GM12865 (cell line): ENCODE measurements at regions not wholly inside any gene's neighbourhood (a gene's known extent, or its start where the extent isn't known, plus 50 kb on each side); places are given as distances from the start of the nearest gene placed in this dataset.
A peak's percentile ranks its signal among the peaks of the same experiment; 100 is the strongest.
"Not testable (repeated sequence)": the region's sequence is repeated elsewhere in the genome, so short reads cannot be mapped to it uniquely, and the experiment has no call there.

Experiments used
- DNase-seq: peaks from one replicate; pipeline ENCODE4 v3.0.0; 2010; ENCODE audit warnings: low read depth
- H3K4me3 ChIP-seq: 2 replicates; pipeline ENCODE4 v1.5.1; 2011; ENCODE audit warnings: mild to moderate bottlenecking, low read depth, low read length, control low read depth
- CTCF ChIP-seq: IDR thresholded peaks from 2 replicates; pipeline ENCODE4 v1.5.1; 2011; ENCODE audit warnings: low read length, control low read depth, low read depth, inconsistent platforms; ENCODE audit not compliant: insufficient read depth; ENCODE audit errors: missing control alignments

GRCh38 chr4:175087145-175087544, 169.0 kb downstream of the ADAM29 start:
- H3K4me3 ChIP-seq, result no peak overlapping the region
- no peak for DNase-seq
- TF ChIP-seq CTCF, result no peak

- DNase-seq, result no peak
Measured at GRCh38 chr4:175090116-175090515, 172.0 kb downstream of the ADAM29 start.

DNA sequence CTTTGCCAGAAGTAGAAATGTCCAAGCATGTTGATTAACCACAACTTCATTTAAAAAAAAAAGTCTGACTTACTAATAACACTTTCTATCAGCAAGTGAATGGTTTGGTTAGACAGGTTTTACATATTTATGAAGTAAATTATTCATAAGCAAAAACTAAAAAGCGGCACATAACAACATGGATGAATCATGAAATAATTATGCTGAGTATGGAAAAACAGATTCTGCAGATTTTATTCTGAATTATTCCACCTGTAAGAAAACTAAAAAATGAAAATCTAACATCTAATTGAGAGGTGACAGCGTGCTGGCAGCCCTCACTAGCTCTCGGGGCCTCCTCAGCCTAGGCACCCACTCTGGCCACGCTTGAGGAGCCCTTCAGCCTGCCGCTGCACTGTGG, 173.5 kb downstream of the ADAM29 start:
- no peak overlapping the region for H3K4me3 ChIP-seq
- no peak for DNase-seq
- no peak for TF ChIP-seq CTCF

More at GRCh38 chr4:175090116-175090515, 172.0 kb downstream of the ADAM29 start:
- H3K4me3 ChIP-seq, result no peak overlapping the region
- TF ChIP-seq CTCF, result no peak

- no peak overlapping the region for H3K4me3 ChIP-seq
- no peak for DNase-seq
- no peak for TF ChIP-seq CTCF
Measured at GRCh38 chr4:175092114-175092513, 174.0 kb downstream of the ADAM29 start.

GRCh38 chr4:175093055-175093454, 174.9 kb downstream of the ADAM29 start:
- DNase-seq, H3K4me3 ChIP-seq: not testable (repeated sequence)

GRCh38 chr4:175103403-175103802, 185.2 kb downstream of the ADAM29 start:
- no peak for TF ChIP-seq CTCF
- no peak overlapping the region for H3K4me3 ChIP-seq
- no peak for DNase-seq

- TF ChIP-seq CTCF, result no peak
- DNase-seq, result no peak
- no peak overlapping the region for H3K4me3 ChIP-seq
Measured at GRCh38 chr4:175106301-175106700, 188.1 kb downstream of the ADAM29 start.

GRCh38 chr4:175109933-175110332, 191.8 kb downstream of the ADAM29 start:
- no peak overlapping the region for H3K4me3 ChIP-seq
- peak; percentile 65 for DNase-seq
- TF ChIP-seq CTCF, result peak; percentile 55
